Embryonic facial prominence (tissue), 1 donor: ENCODE measurements at regions not wholly inside any gene's neighbourhood (a gene's known extent, or its start where the extent isn't known, plus 50 kb on each side); places are given as distances from the start of the nearest gene placed in this dataset.

Experiments
- DNase-seq: peaks from one replicate; pipeline ENCODE4 v3.0.0-alpha.2; 2016; ENCODE audit errors: extremely low spot score

DNA sequence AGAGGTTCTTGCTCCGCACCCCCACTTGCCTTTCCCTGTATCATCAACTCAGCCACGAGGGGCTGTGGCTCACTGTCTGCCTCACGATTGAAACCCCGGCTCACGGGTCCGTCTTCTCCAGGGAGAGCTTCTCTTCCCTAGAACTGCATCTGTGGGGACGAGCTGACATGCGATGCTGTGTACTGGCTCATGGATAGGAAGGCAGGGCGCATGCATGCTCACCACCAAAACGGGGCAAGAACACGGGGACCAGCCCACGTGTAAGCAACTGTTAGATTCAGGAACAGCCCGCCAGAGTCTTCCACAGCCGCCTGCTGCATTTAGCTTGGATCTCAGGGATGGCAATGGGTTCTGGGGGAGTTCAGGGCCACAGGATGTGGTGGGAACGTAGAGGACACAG, 275.9 kb upstream of the CDH4 start:
- no peak for DNase-seq

DNA sequence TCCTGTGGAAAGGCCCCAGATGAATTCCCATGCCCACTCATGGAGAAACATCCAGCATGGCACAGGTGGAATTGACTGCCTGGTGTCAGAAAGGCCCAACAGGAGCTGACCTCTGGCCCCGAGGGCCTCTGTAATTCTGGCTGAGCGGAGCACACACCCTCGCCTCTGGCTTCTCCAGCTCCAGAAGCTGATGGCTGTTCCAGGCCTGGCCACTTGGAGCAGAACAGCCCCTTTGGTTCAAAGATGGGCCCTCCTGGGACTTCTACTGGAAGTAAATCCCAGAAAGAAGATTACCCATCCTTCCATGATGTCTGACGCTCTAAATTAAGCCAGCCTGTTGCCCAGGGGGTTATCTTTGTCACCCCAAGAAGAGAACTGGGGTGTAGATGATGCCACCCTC, 275.1 kb upstream of the CDH4 start:
- no peak for DNase-seq

DNA sequence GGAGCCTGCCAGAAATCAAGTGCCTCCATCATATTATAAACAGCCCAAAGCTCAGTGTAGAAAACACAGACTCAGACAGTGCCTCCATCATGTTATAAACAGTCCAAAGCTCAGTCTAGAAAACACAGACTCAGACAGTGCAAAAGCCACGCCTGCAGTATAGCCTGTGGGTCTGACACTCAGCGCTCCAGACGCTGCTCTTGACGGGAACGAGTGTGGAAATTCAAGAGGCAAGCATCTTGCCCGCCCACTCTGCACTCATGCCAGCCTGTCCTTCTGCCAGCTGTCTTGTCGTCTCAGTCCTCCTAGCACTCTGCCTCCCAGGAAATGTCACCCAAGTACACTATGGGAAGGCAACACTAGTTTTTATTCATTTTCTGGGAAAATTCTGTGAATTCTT, 274.2 kb upstream of the CDH4 start:
- DNase-seq = no peak

DNA sequence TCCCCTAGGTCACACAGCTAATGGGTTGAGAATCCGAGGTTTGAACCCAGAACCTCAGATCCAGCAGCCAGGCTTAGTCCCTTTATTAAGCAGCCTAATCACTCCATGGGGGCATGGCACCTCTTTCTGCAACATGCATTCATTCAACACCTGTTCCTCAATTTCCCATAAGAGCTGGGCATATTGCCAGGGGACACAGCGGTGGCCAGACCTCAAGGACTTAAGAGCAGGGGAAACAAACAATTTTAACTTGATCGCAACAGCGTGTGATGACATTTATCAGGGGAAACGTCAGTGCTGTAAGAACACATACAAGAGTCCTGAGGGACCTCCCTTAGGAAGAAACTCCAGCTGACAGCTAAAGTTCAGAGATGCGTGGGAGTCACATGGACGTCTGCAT, 267.4 kb upstream of the CDH4 start:
- DNase-seq = no peak

DNA sequence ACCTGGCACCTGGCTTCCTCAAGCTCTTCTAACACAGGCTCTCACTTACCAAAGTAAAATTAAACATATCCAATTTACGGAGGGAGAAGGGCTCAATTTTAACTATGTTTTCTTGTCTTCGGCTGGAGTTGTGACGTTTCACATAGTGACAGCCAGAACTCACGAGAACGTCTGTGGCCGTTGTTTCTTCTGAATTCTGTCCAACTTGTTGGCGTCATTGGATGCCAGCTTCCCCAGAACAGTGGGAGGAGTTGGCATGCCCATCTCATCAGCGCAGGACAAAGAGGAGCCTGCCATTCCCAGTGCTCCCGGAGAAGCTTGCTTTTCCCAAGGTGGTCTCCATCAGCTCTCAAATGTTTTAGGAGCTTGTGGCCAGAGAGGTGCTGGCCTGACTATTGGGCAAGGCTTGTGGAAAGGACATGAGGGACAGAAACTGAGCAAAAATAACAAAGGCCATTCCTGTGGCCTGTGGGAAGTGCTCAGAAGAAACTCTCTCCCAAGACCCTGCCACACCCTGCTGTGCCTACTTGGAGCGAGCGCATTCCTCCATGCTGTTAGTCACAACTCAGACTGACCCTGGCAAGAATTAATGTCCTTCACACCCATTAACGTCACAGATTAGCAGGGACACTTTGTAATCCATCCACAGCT, 265.4 kb upstream of the CDH4 start:
- DNase-seq = no peak

DNA sequence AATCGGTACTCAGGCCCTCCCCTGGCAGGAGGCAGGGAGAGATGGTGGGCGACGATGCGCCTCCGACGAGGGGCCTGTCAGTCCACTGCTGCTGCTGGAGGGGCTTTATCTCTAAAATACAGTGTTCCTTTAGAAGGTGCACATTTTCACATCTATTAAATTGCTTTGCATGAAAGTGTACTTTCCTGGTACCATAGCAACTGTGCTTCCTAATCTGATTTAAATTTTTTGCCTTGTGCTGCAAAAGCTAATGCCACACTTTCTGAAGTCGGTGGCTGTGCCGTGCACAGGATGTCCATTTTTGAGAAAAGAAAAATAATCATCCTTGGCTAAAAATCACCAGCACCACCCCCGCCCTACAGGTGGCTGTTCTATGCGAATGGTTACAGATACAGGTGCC, 262.0 kb upstream of the CDH4 start:
- no peak for DNase-seq

DNA sequence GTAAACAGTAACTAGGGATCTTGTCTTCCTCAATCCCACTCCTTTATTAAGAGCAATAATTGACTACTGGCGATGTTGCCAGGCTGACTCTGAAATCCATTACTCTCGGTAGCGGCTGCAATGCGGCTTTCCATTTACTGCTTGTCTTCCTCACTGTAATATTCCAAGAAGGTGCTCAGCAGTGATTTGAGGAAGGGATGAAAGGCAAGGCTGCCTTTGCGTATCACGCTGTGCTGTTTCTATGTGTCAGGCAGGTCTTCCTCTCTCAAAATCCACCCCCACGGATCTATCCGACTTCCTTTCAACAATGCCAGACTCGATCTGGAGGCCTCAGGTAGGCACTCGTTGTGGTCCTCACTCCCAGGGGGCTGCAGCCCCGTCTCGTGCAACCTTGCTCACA, 261.4 kb upstream of the CDH4 start:
- no peak for DNase-seq

DNA sequence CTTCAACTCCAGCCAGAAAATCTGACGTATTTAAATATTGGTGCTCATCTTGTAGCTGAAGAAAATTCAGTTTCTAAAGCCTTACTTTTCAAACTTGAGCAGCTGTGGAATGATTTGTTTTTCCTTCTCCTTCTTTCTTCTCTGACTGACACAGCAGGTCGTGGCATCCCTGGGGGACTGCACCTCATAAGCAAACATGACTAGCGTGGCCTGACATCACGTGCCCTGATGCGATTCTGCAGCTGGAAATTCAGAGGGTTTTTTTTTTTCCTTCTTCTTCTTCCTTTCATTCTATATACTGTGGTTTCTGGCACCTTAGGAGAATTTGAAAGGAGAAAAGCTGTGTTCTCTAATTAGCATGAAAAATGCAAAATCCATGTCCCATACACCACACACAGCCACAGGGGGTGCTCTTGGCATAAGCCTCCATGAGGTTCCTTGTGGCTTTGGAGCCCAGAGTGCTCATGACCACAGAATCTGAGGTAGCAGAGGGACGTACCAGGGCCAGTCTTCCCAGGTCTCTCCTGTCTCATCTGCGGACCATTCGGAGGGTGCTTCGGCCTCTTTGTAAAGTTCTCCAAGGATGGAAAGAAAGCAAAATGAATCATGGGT, 258.5 kb upstream of the CDH4 start:
- DNase-seq = no peak

DNA sequence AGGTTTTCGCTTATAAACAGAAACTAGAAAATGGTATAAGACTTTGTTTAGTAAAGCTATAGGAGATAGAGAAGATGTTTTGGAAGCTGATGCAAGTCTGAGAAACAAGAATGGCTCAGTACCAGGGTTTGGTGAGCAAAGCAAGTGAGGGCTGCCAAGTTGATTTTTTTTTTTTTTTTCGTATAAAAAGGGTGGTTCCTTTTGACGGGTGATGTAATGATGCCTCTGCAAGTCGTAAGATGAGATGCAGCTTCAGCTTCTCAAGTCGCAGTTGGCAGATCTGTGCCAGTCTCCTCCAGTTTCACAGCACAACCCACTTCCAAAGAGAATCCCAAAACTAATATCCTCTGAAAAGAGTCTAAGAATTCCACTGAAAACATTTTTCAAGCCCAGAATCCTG, 252.8 kb upstream of the CDH4 start:
- DNase-seq = no peak

DNA sequence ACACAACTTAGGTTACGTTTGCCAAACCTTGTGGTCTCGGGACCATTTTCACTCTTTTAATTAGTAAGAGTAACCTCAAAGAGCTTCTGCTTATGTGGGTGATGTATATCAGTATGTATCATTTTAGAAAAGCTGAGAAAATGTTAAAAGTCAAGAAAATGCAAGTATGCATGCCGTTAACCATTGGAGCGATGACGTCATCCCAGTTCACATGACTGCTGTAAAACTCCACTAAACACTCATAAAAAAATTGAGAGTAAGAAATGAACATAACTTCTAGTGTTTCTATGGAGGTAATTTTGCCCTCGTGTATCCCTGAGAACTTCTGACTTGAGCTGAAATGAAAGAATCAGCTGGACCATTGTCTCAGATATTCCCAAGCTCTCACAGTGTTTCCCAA, 250.0 kb upstream of the CDH4 start:
- DNase-seq = no peak

DNA sequence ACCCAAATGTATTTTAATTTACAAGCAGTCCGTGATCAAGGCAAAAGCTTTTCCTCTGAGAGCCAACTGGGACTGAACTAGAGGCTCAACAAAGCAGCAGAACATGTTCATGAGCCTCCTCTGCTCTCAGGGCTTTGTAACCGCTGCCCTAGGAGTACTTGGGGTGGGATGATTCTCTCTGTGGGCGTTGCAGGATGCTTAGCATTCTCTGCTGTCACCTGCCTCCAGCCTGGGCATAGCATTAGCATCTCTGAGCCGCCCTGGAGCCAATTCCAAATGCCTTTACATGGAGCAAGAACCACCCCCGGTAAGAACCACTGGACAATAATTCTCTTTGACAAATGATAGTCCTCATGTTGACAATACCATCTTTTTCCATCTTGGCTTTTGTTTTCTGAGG, 237.6 kb upstream of the CDH4 start:
- DNase-seq = no peak

DNA sequence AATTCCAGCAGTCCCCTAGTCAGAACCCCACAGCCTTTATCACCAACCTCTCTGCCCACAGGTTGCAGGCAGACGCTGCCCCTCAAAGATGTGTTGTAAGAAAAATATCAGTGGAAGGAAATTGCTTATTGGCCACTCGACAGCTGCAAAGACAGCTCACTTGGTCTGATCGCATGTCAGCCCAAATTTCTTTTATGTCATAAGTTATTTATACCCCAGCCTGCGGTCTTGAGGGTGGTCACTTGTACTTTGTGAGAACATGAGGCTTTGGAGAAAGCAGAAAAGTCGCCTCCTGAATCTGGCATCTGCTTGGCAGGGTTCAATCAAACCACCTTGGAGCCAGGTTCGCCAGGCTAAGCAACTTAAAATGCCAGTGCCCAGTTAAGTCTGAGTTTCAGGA, 236.5 kb upstream of the CDH4 start:
- DNase-seq = no peak

DNA sequence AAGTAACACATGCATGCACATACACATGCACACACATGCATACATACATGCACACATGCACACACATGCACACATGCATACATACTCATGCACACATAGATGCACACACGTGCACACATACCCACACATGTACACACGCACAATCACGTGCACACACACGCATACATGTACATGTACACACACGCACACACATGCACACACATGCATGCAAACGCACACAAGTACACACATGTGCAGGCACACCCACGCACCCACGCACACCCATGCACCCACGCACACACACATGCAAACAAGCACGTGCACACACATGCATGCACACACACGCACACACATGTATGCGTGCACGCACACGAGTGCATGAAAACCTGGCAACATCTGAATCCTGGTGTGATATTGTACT, 232.7 kb upstream of the CDH4 start:
- no peak for DNase-seq

DNA sequence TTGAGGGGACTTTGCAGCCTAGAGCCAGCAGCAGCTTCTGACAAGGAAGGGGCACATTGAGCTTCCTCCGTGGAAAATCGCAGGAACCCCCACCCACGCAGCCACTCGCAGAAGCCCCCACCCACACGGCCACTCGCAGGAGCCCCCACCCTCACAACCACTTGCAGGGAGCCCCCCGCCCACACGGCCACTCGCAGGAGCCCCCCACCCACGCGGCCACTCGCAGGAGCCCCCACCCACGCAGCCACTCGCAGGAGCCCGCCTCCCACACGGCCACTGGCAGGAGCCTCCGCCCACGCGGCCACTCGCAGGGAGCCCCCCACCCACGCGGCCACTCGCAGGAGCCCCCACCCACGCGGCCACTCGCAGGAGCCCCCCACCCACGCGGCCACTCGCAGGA, 228.4 kb upstream of the CDH4 start:
- no peak for DNase-seq

DNA sequence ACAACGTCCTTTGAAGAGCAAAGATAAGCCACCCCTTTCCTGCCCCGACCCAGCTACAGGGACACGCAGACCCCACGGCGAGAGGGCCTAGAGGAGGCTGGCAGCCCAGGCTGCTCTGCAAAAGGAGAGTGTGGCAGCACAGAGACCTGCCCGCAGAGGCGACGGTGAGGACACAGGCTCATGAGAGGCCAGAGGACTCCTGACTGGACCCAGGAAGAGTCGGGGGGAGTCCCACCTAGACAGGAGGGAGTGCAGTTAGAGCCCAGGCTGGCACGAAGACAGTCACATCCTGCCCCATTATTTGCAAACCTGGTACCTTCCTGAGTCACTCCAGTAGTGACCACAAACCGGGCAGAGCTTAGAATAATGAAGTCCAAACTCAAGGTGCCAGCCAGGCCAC, 227.7 kb upstream of the CDH4 start:
- DNase-seq = no peak

DNA sequence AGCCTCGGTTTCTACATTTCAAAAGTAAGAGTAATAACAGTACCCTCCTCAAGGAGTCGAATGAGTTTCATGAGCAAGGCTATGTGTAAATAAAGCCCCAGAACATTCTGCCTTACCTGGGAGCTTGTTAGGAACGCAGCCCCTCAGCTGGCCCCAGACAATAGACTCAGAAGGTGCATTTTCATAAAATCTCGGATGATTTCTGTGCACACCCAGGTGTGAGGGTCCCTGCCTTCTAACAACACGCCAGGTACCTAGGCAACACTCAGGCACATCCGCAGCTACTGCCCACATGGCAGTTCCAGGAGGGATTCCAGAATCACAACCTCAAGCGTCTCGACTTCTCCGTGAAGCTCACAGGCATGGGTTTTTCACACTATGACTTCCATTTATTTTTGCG, 226.5 kb upstream of the CDH4 start:
- no peak for DNase-seq

DNA sequence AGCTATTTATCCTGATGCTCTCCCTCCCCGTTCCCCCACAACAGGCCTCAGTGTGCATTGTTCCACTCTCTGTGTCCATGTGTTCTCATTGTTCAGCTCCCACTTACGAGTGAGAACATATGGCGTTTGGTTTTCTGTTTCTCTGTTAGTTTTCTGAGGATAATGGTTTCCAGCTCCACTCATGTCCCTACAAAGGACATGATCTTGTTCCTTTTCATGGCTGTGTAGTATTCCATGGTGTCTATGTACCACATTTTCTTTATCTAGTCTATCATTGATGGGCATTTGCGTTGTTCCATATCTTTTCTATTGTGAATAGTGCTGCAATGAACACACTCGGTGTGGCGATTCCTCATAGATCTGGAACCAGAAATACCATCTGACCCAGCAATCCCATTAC, 225.9 kb upstream of the CDH4 start:
- no peak for DNase-seq

DNA sequence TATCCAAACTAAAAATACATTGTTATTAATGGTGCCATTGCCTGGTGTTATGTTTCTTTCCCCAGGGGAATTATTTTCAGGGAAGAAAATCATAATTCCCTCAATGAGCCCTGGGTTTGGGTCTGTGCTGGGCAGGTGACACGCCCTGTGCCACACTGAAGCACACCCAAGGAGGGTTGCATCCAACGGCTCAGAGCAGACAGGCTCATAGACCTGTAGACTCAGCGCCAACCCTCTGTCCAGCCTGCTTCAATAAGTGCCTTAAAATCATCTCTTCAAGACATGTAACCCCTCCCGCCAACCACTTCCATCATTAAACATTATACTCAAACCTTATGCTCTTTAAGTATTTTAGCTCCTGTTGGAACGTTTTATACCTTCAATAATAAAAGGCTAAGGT, 225.3 kb upstream of the CDH4 start:
- no peak for DNase-seq

DNA sequence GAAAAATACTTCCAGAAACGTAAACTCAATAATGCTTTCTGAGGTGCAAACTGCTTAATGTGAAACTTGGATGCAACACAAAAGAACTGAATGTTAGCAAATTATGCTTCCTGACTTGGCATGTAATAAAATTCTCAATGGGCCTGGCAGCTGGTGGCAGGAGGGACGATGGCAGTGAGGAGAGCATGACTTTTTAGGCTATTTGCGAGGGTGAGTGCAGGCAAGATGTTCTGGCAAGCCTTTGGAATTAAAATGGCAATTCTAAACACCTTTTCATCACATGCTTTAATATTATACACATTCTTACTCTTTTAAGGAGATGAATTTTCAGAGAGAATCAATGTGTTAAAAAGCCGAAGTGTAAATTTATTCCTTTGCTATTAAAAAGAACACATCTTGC, 224.8 kb upstream of the CDH4 start:
- DNase-seq = no peak

DNA sequence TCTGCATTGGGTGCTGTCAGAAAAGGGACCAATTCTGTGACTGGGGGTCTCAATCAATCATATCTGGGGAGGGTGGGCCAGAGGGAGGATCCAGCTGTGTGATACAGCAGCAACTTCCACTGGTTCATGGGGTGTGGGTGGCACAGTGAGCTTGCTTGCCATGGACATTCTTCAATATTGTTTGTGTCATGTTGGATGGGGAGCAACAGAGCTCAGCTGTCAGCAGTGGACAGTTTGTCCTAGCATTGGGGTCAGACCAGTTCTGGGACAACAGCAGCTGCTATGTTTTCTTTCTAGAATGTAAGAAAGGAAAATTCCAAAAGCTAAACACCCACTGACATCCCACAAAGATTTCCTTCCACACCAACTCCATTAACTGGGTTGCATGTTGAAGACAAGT, 221.9 kb upstream of the CDH4 start:
- DNase-seq = no peak

DNA sequence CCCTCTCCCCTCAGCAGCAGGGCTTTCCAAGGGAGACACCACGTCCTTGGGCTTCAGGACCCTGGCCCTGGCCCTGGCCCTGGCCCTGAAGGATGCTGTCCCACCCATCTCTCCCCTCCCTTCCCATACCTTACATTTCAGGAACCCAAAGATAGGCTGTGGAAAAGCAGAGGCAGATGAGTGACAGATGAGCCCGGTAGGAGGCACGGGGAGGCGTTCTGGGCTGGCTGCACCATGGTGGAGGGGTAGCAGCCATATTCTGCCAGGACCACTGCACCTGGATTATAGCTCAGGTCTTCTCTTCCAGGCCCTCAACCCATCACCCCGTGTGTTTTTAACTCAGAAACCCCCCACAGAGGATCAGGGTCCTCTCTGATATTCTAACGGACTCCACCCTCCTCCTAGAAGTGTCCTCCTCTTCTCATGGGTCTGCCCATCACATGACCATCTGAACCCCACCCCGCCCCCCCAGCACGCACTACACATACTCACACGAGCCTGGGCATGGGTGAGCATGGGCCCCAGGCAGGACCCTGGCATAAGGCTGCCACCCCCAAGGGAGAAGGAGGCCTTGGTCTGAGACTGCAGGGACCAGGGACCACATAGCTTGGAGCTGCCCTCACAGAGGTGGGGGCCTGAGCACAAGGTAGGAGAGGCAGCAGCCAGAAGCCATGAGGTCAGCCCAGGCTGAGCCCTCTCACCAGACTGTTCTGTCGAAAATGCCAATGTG, 220.8 kb upstream of the CDH4 start:
- DNase-seq = no peak

DNA sequence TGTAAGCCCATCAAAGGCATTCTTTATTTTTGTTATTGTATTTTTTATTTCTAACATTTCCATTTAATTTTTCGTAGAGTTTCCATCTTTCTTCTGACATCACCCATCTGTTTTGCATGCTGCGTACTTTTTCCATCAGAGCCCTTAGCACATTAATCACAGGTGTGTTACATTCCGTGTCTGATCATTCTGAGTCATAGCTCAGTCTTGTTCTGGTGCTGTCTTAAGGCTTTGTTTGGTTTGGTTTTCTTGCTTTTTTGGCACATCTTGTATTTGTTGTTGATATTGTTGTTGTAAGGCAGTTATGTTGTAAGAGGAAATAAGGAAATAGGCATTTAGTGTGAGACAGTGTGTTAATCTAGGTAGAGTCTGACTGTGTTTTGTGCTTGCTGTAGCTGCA, 214.6 kb upstream of the CDH4 start:
- no peak for DNase-seq

DNA sequence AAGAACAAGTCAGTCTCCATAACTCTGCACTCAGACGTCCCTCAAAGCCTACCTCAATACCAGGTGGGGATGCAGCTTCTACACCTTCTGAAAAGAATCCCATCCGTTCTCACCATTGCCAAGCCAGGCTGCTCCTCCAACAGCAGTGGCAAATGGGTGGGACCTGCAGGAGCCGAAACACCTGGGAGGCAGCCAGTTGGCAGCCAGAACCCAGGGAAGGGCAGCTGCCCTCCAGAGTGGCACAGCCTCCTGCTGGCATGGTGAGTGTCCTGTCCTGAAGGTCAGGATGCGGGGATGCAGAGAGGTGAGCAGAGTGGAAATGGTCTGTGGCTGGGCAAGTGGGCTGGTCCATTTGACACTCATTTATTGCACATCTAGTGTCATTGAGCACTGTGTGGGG, 210.6 kb upstream of the CDH4 start:
- DNase-seq = no peak
